Activated CD4-positive, alpha-beta memory T cell treated with anti-CD3 and anti-CD28 coated beads for 36 hours (primary cell): ENCODE measurements at regions not wholly inside any gene's neighbourhood (a gene's known extent, or its start where the extent isn't known, plus 50 kb on each side); places are given as distances from the start of the nearest gene placed in this dataset.
A peak's percentile ranks its signal among the peaks of the same experiment; 100 is the strongest.
"Not testable (repeated sequence)": the region's sequence is repeated elsewhere in the genome, so short reads cannot be mapped to it uniquely, and the experiment has no call there.

ENCODE experiments used
- CTCF ChIA-PET: fragments of 350-600 bp; sonication (Branson Sonifier 250); formaldehyde crosslinking; loops from one replicate; lab custom pipeline; 2021; ENCODE audit warnings: antibody characterized with exemption, inconsistent platforms; lab: Charles Lee
- POLR2A ChIA-PET: fragments of 350-600 bp; sonication (Branson Sonifier 250); formaldehyde crosslinking; loops from one replicate; lab custom pipeline; 2021; ENCODE audit warnings: antibody characterized with exemption; lab: Charles Lee
- DNase-seq: peaks from one replicate; pipeline ENCODE4 v3.0.0-alpha.2; 2020
- H3K27ac Mint-ChIP-seq: one replicate; pipeline ENCODE4 v1.8.0; 2021; ENCODE audit warnings: mixed read lengths
- H3K27me3 Mint-ChIP-seq: one replicate; pipeline ENCODE4 v1.8.0; 2021; ENCODE audit warnings: mixed read lengths
- H3K36me3 Mint-ChIP-seq: one replicate; pipeline ENCODE4 v1.8.0; 2021; ENCODE audit warnings: mixed read lengths
- H3K4me1 Mint-ChIP-seq: one replicate; pipeline ENCODE4 v1.8.0; 2021; ENCODE audit warnings: low read depth, mixed read lengths
- H3K4me3 Mint-ChIP-seq: one replicate; pipeline ENCODE4 v1.8.0; 2021; ENCODE audit warnings: mild to moderate bottlenecking, mixed read lengths
- H3K9me3 Mint-ChIP-seq: one replicate; pipeline ENCODE4 v1.8.0; 2021; ENCODE audit warnings: mixed read lengths
- intact Hi-C: fragments of 100-400 bp; cut with micrococcal nuclease; formaldehyde crosslinking; loops from one replicate; pipeline ENCODE4 v1.15.1; 2023

- H3K36me3 Mint-ChIP-seq, H3K27ac Mint-ChIP-seq, H3K27me3 Mint-ChIP-seq, intact Hi-C loops, DNase-seq, POLR2A ChIA-PET, H3K4me1 Mint-ChIP-seq, H3K4me3 Mint-ChIP-seq: not testable (repeated sequence)
- H3K9me3 Mint-ChIP-seq, result peaks cover 27% of the 10 kb centered on the region
- CTCF ChIA-PET, result interaction anchor here (1.0 kb wide), 2 partner anchors 9 to 349 kb away, joined by 3 read pairs; no protein-coding TSS in a partner anchor
These were observed 71.6 kb upstream of the CARMIL1 start for GRCh38 chr6:25207453-25208155.

- Mint-ChIP-seq H3K36me3 (no peaks in the 10 kb centered on the region), H3K4me3 (no peak overlapping the region), H3K27ac (no peak overlapping the region), H3K27me3 (no peaks in the 10 kb centered on the region), H3K4me1 (no peaks in the 10 kb centered on the region), H3K9me3 (peaks cover 2% of the 10 kb centered on the region)
- intact Hi-C loops, result no loop called here
- CTCF ChIA-PET, result interaction anchor here (0.7 to 2.7 kb wide), 4 partner anchors 7 to 340 kb away, joined by 3 to 13 read pairs (median 5); no protein-coding TSS in a partner anchor
- POLR2A ChIA-PET, result no interaction called here
- no peak for DNase-seq
These were observed 63.3 kb upstream of the CARMIL1 start for GRCh38 chr6:25215881-25216280.

- intact Hi-C loops, result no loop called here
- Mint-ChIP-seq H3K27ac (no peak overlapping the region), H3K4me3 (no peak overlapping the region), H3K9me3 (no peaks in the 10 kb centered on the region), H3K27me3 (no peaks in the 10 kb centered on the region), H3K36me3 (no peaks in the 10 kb centered on the region), H3K4me1 (no peaks in the 10 kb centered on the region)
- CTCF ChIA-PET, result interaction anchor here (1.8 kb wide), 1 partner anchor 273 kb away, joined by 5 read pairs; no protein-coding TSS in a partner anchor
- POLR2A ChIA-PET, result no interaction called here
- no peak for DNase-seq
These were observed 61.9 kb upstream of the CARMIL1 start for GRCh38 chr6:25217302-25217701.

- no peak overlapping the region for H3K4me3 Mint-ChIP-seq
- intact Hi-C loops, result no loop called here
- ChIA-PET CTCF (interaction anchor here (1.5 to 1.8 kb wide), 2 partner anchors 272 to 338 kb away, joined by 5 read pairs; no protein-coding TSS in a partner anchor), POLR2A (no interaction called here)
- H3K9me3 Mint-ChIP-seq, result no peaks in the 10 kb centered on the region
- H3K36me3 Mint-ChIP-seq, result no peaks in the 10 kb centered on the region
- H3K4me1 Mint-ChIP-seq, result no peaks in the 10 kb centered on the region
- no peak overlapping the region for H3K27ac Mint-ChIP-seq
- no peaks in the 10 kb centered on the region for H3K27me3 Mint-ChIP-seq
- DNase-seq, result no peak
These were observed 61.3 kb upstream of the CARMIL1 start for GRCh38 chr6:25217829-25218228.

- H3K27ac Mint-ChIP-seq, result no peak overlapping the region
- peaks cover 3% of the 10 kb centered on the region for H3K4me1 Mint-ChIP-seq
- H3K9me3 Mint-ChIP-seq, result no peaks in the 10 kb centered on the region
- ChIA-PET CTCF (interaction anchor here (1.5 to 1.8 kb wide), 2 partner anchors 272 to 338 kb away, joined by 5 read pairs; no protein-coding TSS in a partner anchor), POLR2A (no interaction called here)
- no peak overlapping the region for H3K4me3 Mint-ChIP-seq
- no peak for DNase-seq
- H3K27me3 Mint-ChIP-seq, result no peaks in the 10 kb centered on the region
- intact Hi-C loops, result no loop called here
- H3K36me3 Mint-ChIP-seq, result no peaks in the 10 kb centered on the region
These were observed 60.8 kb upstream of the CARMIL1 start for GRCh38 chr6:25218346-25218745.

- Mint-ChIP-seq H3K27me3 (no peaks in the 10 kb centered on the region), H3K9me3 (no peaks in the 10 kb centered on the region), H3K36me3 (no peaks in the 10 kb centered on the region), H3K27ac (no peak overlapping the region), H3K4me1 (peaks cover 12% of the 10 kb centered on the region), H3K4me3 (no peak overlapping the region)
- intact Hi-C loops, result no loop called here
- no peak for DNase-seq
- POLR2A ChIA-PET, result no interaction called here
- CTCF ChIA-PET, result interaction anchor here (1.4 to 2.1 kb wide), 4 partner anchors 46 to 337 kb away, joined by 4 to 6 read pairs (median 5); no protein-coding TSS in a partner anchor
These were observed 59.8 kb upstream of the CARMIL1 start for GRCh38 chr6:25219216-25219916.

- no peaks in the 10 kb centered on the region for H3K27me3 Mint-ChIP-seq
- ChIA-PET CTCF (interaction anchor here (1.4 to 2.1 kb wide), 3 partner anchors 46 to 337 kb away, joined by 4 to 6 read pairs (median 6); no protein-coding TSS in a partner anchor), POLR2A (no interaction called here)
- H3K4me3 Mint-ChIP-seq, result no peak overlapping the region
- intact Hi-C loops, result no loop called here
- no peaks in the 10 kb centered on the region for H3K36me3 Mint-ChIP-seq
- H3K27ac Mint-ChIP-seq, result no peak overlapping the region
- H3K4me1 Mint-ChIP-seq, result peaks cover 12% of the 10 kb centered on the region
- no peak for DNase-seq
- H3K9me3 Mint-ChIP-seq, result no peaks in the 10 kb centered on the region
These were observed 59.3 kb upstream of the CARMIL1 start for GRCh38 chr6:25219917-25220278.

GRCh38 chr6:25220857-25221256 is 58.3 kb upstream of the CARMIL1 start:
- Mint-ChIP-seq H3K4me1 (peaks cover 12% of the 10 kb centered on the region), H3K36me3 (no peaks in the 10 kb centered on the region), H3K27me3 (peaks cover 2% of the 10 kb centered on the region), H3K27ac (no peak overlapping the region), H3K9me3 (no peaks in the 10 kb centered on the region), H3K4me3 (no peak overlapping the region)
- CTCF ChIA-PET, result interaction anchor here (0.6 to 2.1 kb wide), 3 partner anchors 45 to 336 kb away, joined by 4 to 6 read pairs (median 6); no protein-coding TSS in a partner anchor
- intact Hi-C loops, result no loop called here
- POLR2A ChIA-PET, result no interaction called here
- no peak for DNase-seq

GRCh38 chr6:25222006-25222678 is 57.0 kb upstream of the CARMIL1 start:
- Mint-ChIP-seq H3K27ac (no peak overlapping the region), H3K27me3 (peaks cover 2% of the 10 kb centered on the region), H3K4me3 (no peak overlapping the region), H3K36me3 (no peaks in the 10 kb centered on the region), H3K9me3 (no peaks in the 10 kb centered on the region), H3K4me1 (peaks cover 12% of the 10 kb centered on the region)
- intact Hi-C loops, result no loop called here
- CTCF ChIA-PET, result interaction anchor here (1.0 to 3.1 kb wide), 19 partner anchors 8 to 677 kb away, joined by 3 to 65 read pairs (median 4); no protein-coding TSS in a partner anchor
- DNase-seq, result no peak
- POLR2A ChIA-PET, result no interaction called here

- Mint-ChIP-seq H3K9me3 (no peaks in the 10 kb centered on the region), H3K27me3 (peaks cover 2% of the 10 kb centered on the region), H3K27ac (no peak overlapping the region), H3K4me1 (peaks cover 12% of the 10 kb centered on the region), H3K36me3 (no peaks in the 10 kb centered on the region), H3K4me3 (peak overlapping the region; percentile 58)
- ChIA-PET CTCF (interaction anchor here (0.6 to 3.1 kb wide), 61 partner anchors 9 to 780 kb away, joined by 3 to 65 read pairs (median 3); partner anchors contain the start of gene CARMIL1), POLR2A (interaction anchor here (1.0 kb wide), 1 partner anchor 495 kb away, joined by 3 read pairs; no protein-coding TSS in a partner anchor)
- intact Hi-C loops, result loop anchor here (1.0 kb wide), 3 partner anchors 267 to 379 kb away; no protein-coding TSS in a partner anchor
- DNase-seq, result peak; percentile 72
These were observed 55.6 kb upstream of the CARMIL1 start for GRCh38 chr6:25223490-25223991.

GRCh38 chr6:25224242-25224641 is 54.9 kb upstream of the CARMIL1 start:
- Mint-ChIP-seq H3K27ac (no peak overlapping the region), H3K4me1 (peaks cover 12% of the 10 kb centered on the region), H3K9me3 (no peaks in the 10 kb centered on the region), H3K4me3 (peak overlapping the region; percentile 58), H3K27me3 (peaks cover 2% of the 10 kb centered on the region), H3K36me3 (no peaks in the 10 kb centered on the region)
- intact Hi-C loops, result no loop called here
- DNase-seq, result no peak
- CTCF ChIA-PET, result interaction anchor here (0.6 to 3.1 kb wide), 20 partner anchors 8 to 779 kb away, joined by 3 to 65 read pairs (median 4); partner anchors contain the start of gene CARMIL1
- POLR2A ChIA-PET, result no interaction called here
